IPS DF 6.9 (cell line): ENCODE measurements at regions not wholly inside any gene's neighbourhood (a gene's known extent, or its start where the extent isn't known, plus 50 kb on each side); places are given as distances from the start of the nearest gene placed in this dataset.
"Not testable (repeated sequence)": the region's sequence is repeated elsewhere in the genome, so short reads cannot be mapped to it uniquely, and the experiment has no call there.

Experiments
- DNase-seq: peaks from one replicate; pipeline ENCODE4 v3.0.0-alpha.2; 2013; ENCODE audit warnings: low read depth, low spot score
- H3K27ac ChIP-seq: one replicate; pipeline ENCODE4 v1.5.1; 2013; ENCODE audit warnings: low read length, control low read depth
- H3K27me3 ChIP-seq: 2 replicates; pipeline ENCODE4 v1.6.1; 2013; ENCODE audit warnings: mild to moderate bottlenecking, low read length; ENCODE audit not compliant: control insufficient read depth, insufficient read depth
- H3K36me3 ChIP-seq: 2 replicates; pipeline ENCODE4 v1.6.1; 2013; ENCODE audit warnings: low read length; ENCODE audit not compliant: control insufficient read depth, insufficient read depth
- H3K4me1 ChIP-seq: 2 replicates; pipeline ENCODE4 v1.6.1; 2013; ENCODE audit warnings: low read length; ENCODE audit not compliant: control insufficient read depth, insufficient read depth
- H3K4me3 ChIP-seq: 2 replicates; pipeline ENCODE4 v1.5.1; 2013; ENCODE audit warnings: mild to moderate bottlenecking, low read length
- H3K9me3 ChIP-seq: 2 replicates; pipeline ENCODE4 v1.6.1; 2013; ENCODE audit warnings: low read length, inconsistent platforms; ENCODE audit not compliant: control insufficient read depth, insufficient read depth
- WGBS: extraction: QIAGEN DNeasy Blood & Tissue Kit; methylation state at CpG from one replicate; pipeline ENCODE4 v1.1.7; 2013; ENCODE audit warnings: mixed read lengths, missing lambda C conversion rate; ENCODE audit not compliant: insufficient read length, insufficient coverage; 5-methylcytosine and 5-hydroxymethylcytosine counted together

- whole genome bisulfite sequencing, result no CpG with 5 or more reads among the region's 7 CpGs
- no peak for DNase-seq
- Histone ChIP-seq H3K36me3 (no peaks in the 10 kb centered on the region), H3K4me1 (no peaks in the 10 kb centered on the region), H3K9me3 (no peaks in the 10 kb centered on the region), H3K27ac (no peak overlapping the region), H3K4me3 (no peak overlapping the region), H3K27me3 (no peaks in the 10 kb centered on the region)
Measured at GRCh38 chr9:22970434-22970975, 523.9 kb downstream of the DMRTA1 start.

DNA sequence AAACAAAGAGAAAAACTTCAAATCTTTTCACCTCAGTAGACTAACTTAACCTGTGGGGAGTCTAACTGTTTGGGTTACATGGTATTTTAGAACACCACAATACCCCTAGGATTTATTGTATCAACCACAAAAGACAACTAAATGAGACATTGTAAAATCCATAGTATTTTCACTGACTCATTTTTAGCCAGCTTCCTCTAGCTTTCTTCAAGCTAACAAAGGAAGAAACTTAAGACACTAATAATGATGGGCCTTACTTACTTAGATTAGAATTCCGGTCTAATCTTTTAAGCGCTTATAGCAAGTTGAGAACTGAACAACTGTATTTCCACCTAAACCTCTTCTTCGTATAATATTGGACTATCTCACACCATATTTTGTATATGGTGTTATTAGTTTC, 529.3 kb downstream of the DMRTA1 start:
- Histone ChIP-seq H3K36me3 (no peaks in the 10 kb centered on the region), H3K4me3 (no peak overlapping the region), H3K4me1 (no peaks in the 10 kb centered on the region), H3K27ac (no peak overlapping the region), H3K9me3 (no peaks in the 10 kb centered on the region), H3K27me3 (no peaks in the 10 kb centered on the region)
- WGBS, result no CpG with 5 or more reads among the region's 3 CpGs
- DNase-seq, result no peak

DNA sequence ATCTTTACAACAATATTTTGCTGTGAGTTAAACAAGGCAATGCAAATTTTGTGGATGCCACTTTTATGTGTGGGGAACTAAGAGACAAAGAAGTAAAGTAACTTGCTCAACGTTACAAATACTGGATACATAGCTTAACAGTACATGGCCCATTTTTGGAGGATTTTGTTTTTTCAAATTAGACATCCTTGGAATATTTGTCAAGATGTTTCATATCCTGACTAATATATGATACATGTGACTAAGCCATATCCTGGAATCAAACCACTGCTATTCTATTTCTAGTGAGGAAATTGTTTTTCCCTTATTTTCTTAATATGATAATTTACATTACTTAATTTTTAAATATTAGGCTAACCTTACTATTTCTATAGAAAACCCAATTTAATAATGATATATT, 529.8 kb downstream of the DMRTA1 start:
- H3K27ac ChIP-seq, result no peak overlapping the region
- no peaks in the 10 kb centered on the region for H3K4me1 ChIP-seq
- H3K27me3 ChIP-seq, result no peaks in the 10 kb centered on the region
- WGBS, result no CpG with 5 or more reads among the region's 1 CpG
- H3K4me3 ChIP-seq, result no peak overlapping the region
- no peak for DNase-seq
- no peaks in the 10 kb centered on the region for H3K9me3 ChIP-seq
- H3K36me3 ChIP-seq, result no peaks in the 10 kb centered on the region

- H3K4me1 ChIP-seq, result not testable (repeated sequence)
Measured at GRCh38 chr9:22980429-22980828, 533.8 kb downstream of the DMRTA1 start.

GRCh38 chr9:22986556-22986955, 539.9 kb downstream of the DMRTA1 start:
- 100% methylated on average over 1 of the region's 3 CpGs for WGBS
- Histone ChIP-seq H3K4me3 (no peak overlapping the region), H3K4me1 (no peaks in the 10 kb centered on the region), H3K27me3 (no peaks in the 10 kb centered on the region), H3K9me3 (no peaks in the 10 kb centered on the region), H3K27ac (no peak overlapping the region), H3K36me3 (no peaks in the 10 kb centered on the region)
- DNase-seq, result no peak

More at GRCh38 chr9:22980429-22980828, 533.8 kb downstream of the DMRTA1 start:
- not testable (repeated sequence) for DNase-seq, H3K36me3 ChIP-seq, H3K27me3 ChIP-seq, H3K9me3 ChIP-seq, H3K4me3 ChIP-seq, H3K27ac ChIP-seq
- no CpG with 5 or more reads among the region's 13 CpGs for WGBS

GRCh38 chr9:22990349-22990748, 543.7 kb downstream of the DMRTA1 start:
- Histone ChIP-seq H3K27me3 (no peaks in the 10 kb centered on the region), H3K27ac (no peak overlapping the region), H3K4me1 (no peaks in the 10 kb centered on the region), H3K9me3 (no peaks in the 10 kb centered on the region), H3K4me3 (no peak overlapping the region), H3K36me3 (no peaks in the 10 kb centered on the region)
- DNase-seq, result no peak
- no CpG with 5 or more reads among the region's 4 CpGs for WGBS

DNA sequence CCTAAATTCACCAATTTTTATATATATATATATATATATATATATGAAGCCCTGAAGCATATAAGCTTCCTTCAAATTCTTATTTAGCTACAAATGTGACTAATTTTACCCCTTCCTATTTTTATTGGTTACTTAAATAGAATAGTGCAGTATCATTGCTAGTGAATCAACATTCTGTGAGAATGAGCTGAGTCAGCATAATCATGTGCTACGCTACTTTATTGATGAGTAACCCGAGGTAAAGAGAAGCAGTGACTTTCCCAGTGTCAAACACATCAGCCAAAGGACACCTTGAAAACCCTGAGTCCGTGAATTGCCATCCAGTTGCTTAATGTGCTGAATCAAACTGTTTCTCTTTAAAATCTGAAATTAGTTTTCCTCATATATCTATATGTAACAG, 546.2 kb downstream of the DMRTA1 start:
- Histone ChIP-seq H3K4me1 (no peaks in the 10 kb centered on the region), H3K27ac (no peak overlapping the region), H3K4me3 (no peak overlapping the region), H3K36me3 (no peaks in the 10 kb centered on the region), H3K9me3 (no peaks in the 10 kb centered on the region; the same call in 1 of the 2 replicates), H3K27me3 (no peaks in the 10 kb centered on the region)
- no peak for DNase-seq
- WGBS, result no CpG with 5 or more reads among the region's 3 CpGs

GRCh38 chr9:22997923-22998322, 551.3 kb downstream of the DMRTA1 start:
- no peak for DNase-seq
- Histone ChIP-seq H3K27me3 (no peaks in the 10 kb centered on the region), H3K4me1 (no peaks in the 10 kb centered on the region), H3K4me3 (no peak overlapping the region), H3K9me3 (no peaks in the 10 kb centered on the region; the same call in 1 of the 2 replicates), H3K27ac (no peak overlapping the region), H3K36me3 (no peaks in the 10 kb centered on the region)
- WGBS, result no CpG with 5 or more reads among the region's 4 CpGs

- Histone ChIP-seq H3K4me3 (no peak overlapping the region), H3K27ac (no peak overlapping the region), H3K36me3 (no peaks in the 10 kb centered on the region), H3K9me3 (no peaks in the 10 kb centered on the region), H3K27me3 (no peaks in the 10 kb centered on the region), H3K4me1 (0 out of 2 replicates have a peak, but pooled peaks cover 2% of the 10 kb centered on the region)
- no CpG with 5 or more reads among the region's 5 CpGs for WGBS
- no peak for DNase-seq
Measured at GRCh38 chr9:23005156-23005555, 558.5 kb downstream of the DMRTA1 start.

- DNase-seq, result no peak
- Histone ChIP-seq H3K4me1 (0 out of 2 replicates have a peak, but pooled peaks cover 2% of the 10 kb centered on the region), H3K36me3 (no peaks in the 10 kb centered on the region), H3K9me3 (no peaks in the 10 kb centered on the region), H3K27me3 (no peaks in the 10 kb centered on the region), H3K4me3 (no peak overlapping the region), H3K27ac (no peak overlapping the region)
- WGBS, result no CpG with 5 or more reads among the region's 1 CpG
Measured at GRCh38 chr9:23006127-23006526, 559.5 kb downstream of the DMRTA1 start.

- Histone ChIP-seq H3K4me3 (no peak overlapping the region), H3K4me1 (no peaks in the 10 kb centered on the region), H3K9me3 (no peaks in the 10 kb centered on the region), H3K36me3 (no peaks in the 10 kb centered on the region), H3K27me3 (no peaks in the 10 kb centered on the region), H3K27ac (no peak overlapping the region)
- no peak for DNase-seq
- WGBS, result no CpG with 5 or more reads among the region's 3 CpGs
Measured at GRCh38 chr9:23011669-23012068, 565.0 kb downstream of the DMRTA1 start.
